ENCODE measurements at regions not wholly inside any gene's neighbourhood (a gene's known extent, or its start where the extent isn't known, plus 50 kb on each side); places are given as distances from the start of the nearest gene placed in this dataset.

GRCh38 chr13:97848886-97849285, 104.6 kb upstream of the IPO5 start:
- no peaks in the 10 kb centered on the region for H3K79me1 ChIP-seq (ENCODE audit: low read depth in 1 of 2, low read length in 2 of 2)
- no peak overlapping the region for H2BK5ac ChIP-seq (ENCODE audit: low read depth, low read length, poor library complexity, severe bottlenecking)
- H3K27me3 ChIP-seq (ENCODE audit: control insufficient read depth, insufficient read depth, low read length) = peaks cover 6% of the 10 kb centered on the region
- no peak overlapping the region for H2AK5ac ChIP-seq (ENCODE audit: low read depth, low read length)
- no peak overlapping the region for H2AK9ac ChIP-seq (replicated peaks; ENCODE audit: low read depth, low read length, poor library complexity)
- no TSS peak for BruUV-seq (replicated peaks)
- no peak overlapping the region for H3K18ac ChIP-seq (ENCODE audit: low read depth, low read length)
- H3K36me3 ChIP-seq (ENCODE audit: control insufficient read depth, insufficient read depth, low read length) = no peaks in the 10 kb centered on the region
- CTCF ChIA-PET = interaction anchor here (0.8 kb wide), 1 partner anchor 12 kb away, joined by 3 read pairs; no protein-coding TSS in a partner anchor
- H3K4me1 ChIP-seq (ENCODE audit: control insufficient read depth, insufficient read depth, low read length) = peaks cover 3% of the 10 kb centered on the region; the same call in 1 of the 2 replicates
- no peak overlapping the region for H3K4ac ChIP-seq (ENCODE audit: low read depth, low read length)
- no peaks in the 10 kb centered on the region for H3K9me3 ChIP-seq (ENCODE audit: control insufficient read depth, insufficient read depth, low read length)
- no peak overlapping the region for H3K14ac ChIP-seq (replicated peaks; ENCODE audit: low read depth, low read length)
- 100% methylated on average over 2 of the region's 3 CpGs; no CpG with 5 or more reads in 1 of the 2 experiments for WGBS, 2 experiments (ENCODE audit: extremely low coverage in 2 of 2, insufficient read length in 1 of 2)
- DNase-seq = no peak
- H3K23ac ChIP-seq (ENCODE audit: low read depth, low read length) = no peak overlapping the region
- TF ChIP-seq FOS (IDR thresholded peaks at IDR 0.05; ENCODE audit: low read depth, low read length) (no peak), CHD1 (IDR thresholded peaks at IDR 0.05; ENCODE audit: low read depth, low read length) (no peak), RAD21 (IDR thresholded peaks at IDR 0.05; ENCODE audit: low read length) (no peak), CEBPB (IDR thresholded peaks at IDR 0.05; ENCODE audit: low read depth, low read length) (no peak), POLR2A (IDR thresholded peaks at IDR 0.05; ENCODE audit: low read depth, low read length) (no peak), ELK1 (IDR thresholded peaks at IDR 0.05; ENCODE audit: borderline replicate concordance, low read depth, low read length) (no peak), CTCF (conservative IDR thresholded peaks at IDR 0.05; ENCODE audit: low read depth, low read length) (no peak), MXI1 (IDR thresholded peaks at IDR 0.05; ENCODE audit: borderline replicate concordance, low read depth, low read length) (no peak), MAZ (IDR thresholded peaks at IDR 0.05; ENCODE audit: borderline replicate concordance, low read depth, low read length) (no peak), RFX5 (IDR thresholded peaks at IDR 0.05; ENCODE audit: low read depth, low read length) (no peak), USF2 (IDR thresholded peaks at IDR 0.05; ENCODE audit: low read depth, low read length) (no peak)
- no peak overlapping the region for H3K56ac ChIP-seq (ENCODE audit: extremely low read depth, insufficient read depth, low read length)
- ATAC-seq (ENCODE audit: low read depth) = no peak
- no peak overlapping the region for H2BK120ac ChIP-seq (ENCODE audit: low read depth, low read length)
- H4K20me1 ChIP-seq (ENCODE audit: insufficient read depth, low read length) = no peaks in the 10 kb centered on the region
- H2BK20ac ChIP-seq (ENCODE audit: low read depth, low read length) = no peak overlapping the region
- dilution Hi-C loops (cut with HindIII; ENCODE audit: low sequenced_read_pairs, unreplicated experiment) (no loop called here), in situ Hi-C loops (cut with MboI; ENCODE audit: low sequenced_read_pairs) (no loop called here), intact Hi-C loops (cut with micrococcal nuclease) (loop anchor here (5.0 kb wide), 1 partner anchor 823 kb away; no protein-coding TSS in a partner anchor)
- H3K4me3 ChIP-seq (ENCODE audit: insufficient read depth, low read depth, low read length) = no peak overlapping the region
- no peaks in the 10 kb centered on the region for H3K9me1 ChIP-seq (ENCODE audit: insufficient read depth, low read length)
- POLR2A ChIA-PET (ENCODE audit: unreplicated experiment) = no interaction called here
- H3K9ac ChIP-seq (ENCODE audit: low read depth, low read length) = no peak overlapping the region
- H4K5ac ChIP-seq (ENCODE audit: low read depth, low read length) = no peak overlapping the region
- H2BK15ac ChIP-seq (ENCODE audit: low read depth, low read length) = no peak overlapping the region
- H3K4me2 ChIP-seq (ENCODE audit: low read depth, low read length) = no peak overlapping the region
- no peak overlapping the region for H2AFZ ChIP-seq (replicated peaks; ENCODE audit: low read length, poor library complexity)
- H4K8ac ChIP-seq (ENCODE audit: low read depth in 2 of 2, low read length in 2 of 2) = no peak overlapping the region
- H3K27ac ChIP-seq (ENCODE audit: insufficient read depth, low read length) = no peak overlapping the region
- H4K91ac ChIP-seq (ENCODE audit: insufficient read depth, low read depth, low read length) = no peak overlapping the region
